Neuronal stem cell (in vitro differentiated cells): ENCODE measurements at regions not wholly inside any gene's neighbourhood (a gene's known extent, or its start where the extent isn't known, plus 50 kb on each side); places are given as distances from the start of the nearest gene placed in this dataset.

Experiments
- DNase-seq: peaks from one replicate; pipeline ENCODE4 v3.0.0-alpha.2; 2013; ENCODE audit warnings: low spot score
- H2AFZ ChIP-seq: one replicate; pipeline ENCODE4 v1.6.1; 2013; ENCODE audit warnings: mild to moderate bottlenecking, low read length, inconsistent platforms
- H2AK5ac ChIP-seq: 2 replicates; pipeline ENCODE4 v1.6.1; 2013; ENCODE audit warnings: low read depth, mild to moderate bottlenecking, inconsistent platforms, low read length, moderate library complexity, mixed read lengths
- H2BK120ac ChIP-seq: 2 replicates; pipeline ENCODE4 v1.6.1; 2013; ENCODE audit warnings: low read depth, mild to moderate bottlenecking, inconsistent platforms, low read length, moderate library complexity, mixed read lengths
- H2BK12ac ChIP-seq: one replicate; pipeline ENCODE4 v1.6.1; 2013; ENCODE audit warnings: low read length, inconsistent platforms
- H2BK15ac ChIP-seq: 2 replicates; pipeline ENCODE4 v1.6.1; 2013; ENCODE audit warnings: mild to moderate bottlenecking, low read length, inconsistent platforms, mixed read lengths
- H2BK5ac ChIP-seq: one replicate; pipeline ENCODE4 v1.6.1; 2013; ENCODE audit warnings: inconsistent platforms, mild to moderate bottlenecking, low read length, moderate library complexity
- H3K14ac ChIP-seq: one replicate; pipeline ENCODE4 v1.6.1; 2013; ENCODE audit warnings: low read length, inconsistent platforms
- H3K18ac ChIP-seq: 2 replicates; pipeline ENCODE4 v1.6.1; 2013; ENCODE audit warnings: low read length, inconsistent platforms
- H3K23ac ChIP-seq: 2 replicates; pipeline ENCODE4 v1.6.1; 2013; ENCODE audit warnings: low read depth, mild to moderate bottlenecking, mixed read lengths, low read length, inconsistent platforms; ENCODE audit not compliant: poor library complexity
- H3K27ac ChIP-seq: replicated peaks from 3 replicates; pipeline ENCODE4 v1.5.1; 2013; ENCODE audit warnings: low read length, inconsistent platforms
- H3K27me3 ChIP-seq, 3 experiments: 2 replicates each; pipeline ENCODE4 v1.6.1; 2013; ENCODE audit warnings: low read length in 3 of 3, mild to moderate bottlenecking in 2 of 3, inconsistent platforms in 1 of 3, low read depth in 1 of 3, mixed read lengths in 1 of 3, moderate library complexity in 1 of 3; ENCODE audit not compliant: control insufficient read depth in 3 of 3, insufficient read depth in 3 of 3
- H3K36me3 ChIP-seq, 2 donors: replicated peaks in 1 of 2; 2 replicates each; pipeline ENCODE4 v1.6.1; 2013; ENCODE audit warnings: low read length in 2 of 2; ENCODE audit not compliant: control insufficient read depth in 2 of 2, insufficient read depth in 2 of 2
- H3K4ac ChIP-seq: 2 replicates; pipeline ENCODE4 v1.6.1; 2013; ENCODE audit warnings: inconsistent platforms, mild to moderate bottlenecking, low read length, moderate library complexity
- H3K4me1 ChIP-seq, 2 donors: 1 replicate in 1 of 2; 2 replicates in 1 of 2; pipeline ENCODE4 v1.6.1; 2013; ENCODE audit warnings: low read length in 2 of 2, low read depth in 1 of 2; ENCODE audit not compliant: control insufficient read depth in 2 of 2, insufficient read depth in 1 of 2
- H3K4me2 ChIP-seq: one replicate; pipeline ENCODE4 v1.6.1; 2013; ENCODE audit warnings: mild to moderate bottlenecking, low read length, inconsistent platforms; ENCODE audit not compliant: insufficient read depth, poor library complexity, severe bottlenecking
- H3K4me3 ChIP-seq, 2 donors: 2 replicates each; pipeline ENCODE4 v1.5.1; 2013; ENCODE audit warnings: low read length in 2 of 2, mild to moderate bottlenecking in 2 of 2, inconsistent platforms in 1 of 2, moderate library complexity in 1 of 2
- H3K79me1 ChIP-seq: one replicate; pipeline ENCODE4 v1.6.1; 2013; ENCODE audit warnings: low read depth, mild to moderate bottlenecking, inconsistent platforms, low read length, moderate library complexity
- H3K9ac ChIP-seq: one replicate; pipeline ENCODE4 v1.6.1; 2013; ENCODE audit warnings: mild to moderate bottlenecking, low read depth, low read length, inconsistent platforms; ENCODE audit not compliant: poor library complexity
- H3K9me3 ChIP-seq, 2 donors: replicated peaks in 1 of 2; 2 replicates each; pipeline versions ENCODE3 to v1.6.1; 2013; ENCODE audit warnings: low read length in 2 of 2, mild to moderate bottlenecking in 2 of 2, inconsistent platforms in 1 of 2, low read depth in 1 of 2, mixed read lengths in 1 of 2, moderate library complexity in 1 of 2; ENCODE audit not compliant: control insufficient read depth in 2 of 2, insufficient read depth in 1 of 2
- H4K8ac ChIP-seq: one replicate; pipeline ENCODE4 v1.6.1; 2013; ENCODE audit warnings: low read depth, mild to moderate bottlenecking, inconsistent platforms, low read length, moderate library complexity
- H4K91ac ChIP-seq: one replicate; pipeline ENCODE4 v1.6.1; 2013; ENCODE audit warnings: low read length, low read depth, mild to moderate bottlenecking, inconsistent platforms; ENCODE audit not compliant: poor library complexity
- WGBS, 2 donors: extraction: QIAGEN DNeasy Blood & Tissue Kit; methylation state at CpG; one replicate each; pipeline ENCODE4 v1.1.7; 2013; ENCODE audit warnings: missing lambda C conversion rate in 2 of 2, mixed read lengths in 1 of 2; ENCODE audit not compliant: insufficient read length in 2 of 2, insufficient replicate concordance in 1 of 2; ENCODE audit errors: extremely low coverage in 2 of 2; 5-methylcytosine and 5-hydroxymethylcytosine counted together

DNA sequence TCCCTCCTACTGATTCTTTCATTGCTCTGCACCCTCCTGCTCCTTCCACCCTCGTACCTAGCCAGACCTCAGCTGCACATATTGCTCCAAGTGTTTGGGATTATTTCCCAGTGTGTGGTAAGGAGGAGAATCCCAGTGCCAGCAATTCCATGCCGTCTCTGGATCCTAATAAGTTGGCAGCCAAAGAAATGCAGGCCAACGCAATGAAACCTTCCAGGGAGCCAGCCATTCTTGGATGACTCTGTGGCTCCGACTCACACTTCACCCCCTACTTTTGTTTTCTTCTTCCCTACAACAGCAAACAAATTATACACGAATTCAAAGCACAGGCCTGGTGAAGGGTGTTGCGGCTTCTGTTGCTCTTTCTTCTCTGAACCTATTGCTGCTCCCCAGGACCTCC lies 82.5 kb upstream of the SLC1A3 start:
- Histone ChIP-seq H3K14ac (no peak overlapping the region), H2BK120ac (no peak overlapping the region), H3K4me3 (no peak overlapping the region), H2AK5ac (no peak overlapping the region), H3K18ac (no peak overlapping the region), H3K4me1 (peaks cover 0 to 11% of the 10 kb centered on the region in 2 donors), H3K27ac (no peak overlapping the region), H4K8ac (no peak overlapping the region), H3K9ac (no peak overlapping the region), H2BK12ac (no peak overlapping the region), H3K4me2 (no peak overlapping the region), H3K9me3 (peaks cover 0 to 3% of the 10 kb centered on the region in 2 donors), H4K91ac (no peak overlapping the region), H3K4ac (no peak overlapping the region), H2BK15ac (no peak overlapping the region), H3K27me3 (no peaks in the 10 kb centered on the region), H3K23ac (no peak overlapping the region), H3K36me3 (no peaks in the 10 kb centered on the region), H2BK5ac (no peak overlapping the region), H3K79me1 (no peaks in the 10 kb centered on the region), H2AFZ (no peak overlapping the region)
- no peak for DNase-seq
- no CpG with 5 or more reads among the region's 6 CpGs for WGBS, 2 donors

DNA sequence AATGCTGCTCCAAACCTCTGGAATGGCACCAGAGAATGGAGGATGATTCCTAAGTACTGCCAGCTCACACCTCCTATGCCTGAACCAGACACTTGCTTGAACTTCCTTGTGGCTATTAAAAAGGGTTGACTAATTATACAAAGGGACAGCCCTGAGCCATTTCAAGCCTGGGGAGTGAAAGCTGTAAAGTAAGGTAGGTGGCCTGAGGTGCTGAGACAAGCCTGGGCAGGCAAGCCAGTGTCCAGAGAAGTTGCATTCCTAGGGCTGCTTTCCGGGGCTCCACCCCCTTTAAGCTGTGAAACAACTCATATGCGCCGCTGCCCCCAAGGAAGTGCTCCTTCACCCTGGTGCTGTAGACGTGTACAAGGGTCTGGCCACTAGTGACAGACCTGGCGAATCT lies 79.9 kb upstream of the SLC1A3 start:
- no peak overlapping the region for H2BK120ac ChIP-seq
- H3K36me3 ChIP-seq, result no peaks in the 10 kb centered on the region
- H4K8ac ChIP-seq, result no peak overlapping the region
- no peak overlapping the region for H3K9ac ChIP-seq
- DNase-seq, result no peak
- H4K91ac ChIP-seq, result no peak overlapping the region
- H3K4me1 ChIP-seq, result peaks cover 0 to 9% of the 10 kb centered on the region in 2 donors
- H3K4me2 ChIP-seq, result no peak overlapping the region
- H3K4ac ChIP-seq, result no peak overlapping the region
- no peak overlapping the region for H3K27ac ChIP-seq
- H2AFZ ChIP-seq, result peak overlapping the region; percentile 30
- no peak overlapping the region for H2BK12ac ChIP-seq
- H2AK5ac ChIP-seq, result no peak overlapping the region
- H3K79me1 ChIP-seq, result no peaks in the 10 kb centered on the region
- H3K18ac ChIP-seq, result no peak overlapping the region
- H3K9me3 ChIP-seq, result no peaks in the 10 kb centered on the region
- H3K23ac ChIP-seq, result no peak overlapping the region
- H2BK5ac ChIP-seq, result no peak overlapping the region
- no peak overlapping the region for H3K14ac ChIP-seq
- H2BK15ac ChIP-seq, result no peak overlapping the region
- no peak overlapping the region for H3K4me3 ChIP-seq
- WGBS, 2 donors, result no CpG with 5 or more reads among the region's 5 CpGs
- H3K27me3 ChIP-seq, result no peaks in the 10 kb centered on the region

DNA sequence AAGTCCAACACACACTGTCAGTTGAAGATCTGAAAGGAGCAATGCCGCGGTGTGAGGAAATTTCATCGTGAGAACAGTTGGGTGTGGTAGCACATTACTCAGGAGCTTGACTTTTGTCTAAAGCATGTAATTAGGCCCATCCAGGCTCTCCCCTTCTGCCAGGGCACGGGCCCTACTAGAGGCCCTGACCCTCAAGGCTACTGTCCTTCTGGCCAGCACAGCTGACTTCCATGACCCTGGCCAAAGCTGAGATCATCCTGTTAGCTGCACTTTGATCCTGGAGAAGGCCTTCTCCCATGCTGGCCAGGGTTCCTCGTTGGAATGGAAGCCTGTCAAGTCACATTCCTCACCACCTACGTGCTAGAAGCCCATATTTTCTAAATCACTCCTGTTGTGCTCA lies 77.8 kb upstream of the SLC1A3 start:
- no peaks in the 10 kb centered on the region for H3K36me3 ChIP-seq
- no peak overlapping the region for H3K4ac ChIP-seq
- H2BK120ac ChIP-seq, result no peak overlapping the region
- H3K4me1 ChIP-seq, result peaks cover 0 to under 1% of the 10 kb centered on the region in 2 donors
- H3K14ac ChIP-seq, result no peak overlapping the region
- H3K79me1 ChIP-seq, result no peaks in the 10 kb centered on the region
- H2BK12ac ChIP-seq, result no peak overlapping the region
- WGBS, 2 donors, result no CpG with 5 or more reads among the region's 6 CpGs
- no peak overlapping the region for H3K27ac ChIP-seq
- no peaks in the 10 kb centered on the region for H3K27me3 ChIP-seq
- no peak overlapping the region for H2BK5ac ChIP-seq
- H3K4me3 ChIP-seq, result no peak overlapping the region
- DNase-seq, result no peak
- no peak overlapping the region for H3K9ac ChIP-seq
- H4K8ac ChIP-seq, result no peak overlapping the region
- H2AFZ ChIP-seq, result no peak overlapping the region
- H4K91ac ChIP-seq, result no peak overlapping the region
- no peak overlapping the region for H3K23ac ChIP-seq
- H2AK5ac ChIP-seq, result no peak overlapping the region
- H3K4me2 ChIP-seq, result no peak overlapping the region
- H3K18ac ChIP-seq, result no peak overlapping the region
- no peak overlapping the region for H2BK15ac ChIP-seq
- no peaks in the 10 kb centered on the region for H3K9me3 ChIP-seq

DNA sequence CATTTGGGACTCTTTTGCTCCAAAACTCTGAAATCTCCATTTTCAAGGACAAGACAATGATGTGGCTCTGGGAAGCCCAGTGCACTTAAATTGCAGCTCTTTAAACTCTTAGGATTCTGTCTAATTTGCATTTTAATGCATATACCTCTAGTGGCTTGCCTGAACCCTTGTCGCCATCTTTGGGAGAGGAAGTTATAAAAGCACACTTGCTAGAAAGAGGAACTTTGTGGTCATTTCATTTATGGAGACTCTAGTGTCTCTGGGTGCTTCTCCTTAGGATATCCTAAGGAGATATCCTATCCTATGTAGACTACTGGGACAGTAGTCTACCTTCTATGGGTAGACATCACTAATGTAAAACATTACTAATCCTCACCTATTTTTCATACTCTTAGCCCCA lies 77.3 kb upstream of the SLC1A3 start:
- Histone ChIP-seq H4K8ac (no peak overlapping the region), H3K27me3 (no peaks in the 10 kb centered on the region), H3K18ac (no peak overlapping the region), H2BK5ac (no peak overlapping the region), H3K79me1 (no peaks in the 10 kb centered on the region), H2AFZ (no peak overlapping the region), H3K4me2 (no peak overlapping the region), H3K36me3 (no peaks in the 10 kb centered on the region), H3K23ac (no peak overlapping the region), H3K9ac (no peak overlapping the region), H3K27ac (no peak overlapping the region), H2BK15ac (no peak overlapping the region), H3K4ac (no peak overlapping the region), H2BK120ac (no peak overlapping the region), H2AK5ac (no peak overlapping the region), H3K4me1 (no peaks in the 10 kb centered on the region), H2BK12ac (no peak overlapping the region), H3K9me3 (no peaks in the 10 kb centered on the region), H4K91ac (no peak overlapping the region), H3K4me3 (no peak overlapping the region), H3K14ac (no peak overlapping the region)
- no CpG with 5 or more reads among the region's 1 CpG for WGBS, 2 donors
- DNase-seq, result no peak
